Progenitor cell of endocrine pancreas (in vitro differentiated cells): ENCODE measurements at regions not wholly inside any gene's neighbourhood (a gene's known extent, or its start where the extent isn't known, plus 50 kb on each side); places are given as distances from the start of the nearest gene placed in this dataset.

ENCODE experiments used
- DNase-seq: peaks from one replicate; pipeline ENCODE4 v3.0.0; 2021; ENCODE audit warnings: low spot score; ENCODE audit not compliant: unreplicated experiment
- H3K27ac Mint-ChIP-seq: 2 replicates; pipeline ENCODE4 v1.8.0; 2021; ENCODE audit warnings: mild to moderate bottlenecking, moderate library complexity, mixed read lengths
- H3K27me3 Mint-ChIP-seq: 2 replicates; pipeline ENCODE4 v1.8.0; 2021; ENCODE audit warnings: mixed read lengths
- H3K36me3 Mint-ChIP-seq: 2 replicates; pipeline ENCODE4 v1.8.0; 2022; ENCODE audit warnings: mixed read lengths; ENCODE audit not compliant: insufficient read depth
- H3K4me1 Mint-ChIP-seq: 2 replicates; pipeline ENCODE4 v1.8.0; 2021; ENCODE audit warnings: low read depth, mixed read lengths
- H3K4me3 Mint-ChIP-seq: 2 replicates; pipeline ENCODE4 v1.8.0; 2021; ENCODE audit warnings: low read depth, mild to moderate bottlenecking, moderate library complexity, mixed read lengths
- H3K9me3 Mint-ChIP-seq: 2 replicates; pipeline ENCODE4 v1.8.0; 2021; ENCODE audit warnings: low read depth, mixed read lengths
- TF ChIP-seq, protein P1 (sequence below): fragments of 200-600 bp; sonication (generic); IDR thresholded peaks from one replicate; pipeline ENCODE4 v1.5.0; 2021; ENCODE audit warnings: antibody characterized with exemption, mild to moderate bottlenecking; ENCODE audit not compliant: unreplicated experiment

DNA sequence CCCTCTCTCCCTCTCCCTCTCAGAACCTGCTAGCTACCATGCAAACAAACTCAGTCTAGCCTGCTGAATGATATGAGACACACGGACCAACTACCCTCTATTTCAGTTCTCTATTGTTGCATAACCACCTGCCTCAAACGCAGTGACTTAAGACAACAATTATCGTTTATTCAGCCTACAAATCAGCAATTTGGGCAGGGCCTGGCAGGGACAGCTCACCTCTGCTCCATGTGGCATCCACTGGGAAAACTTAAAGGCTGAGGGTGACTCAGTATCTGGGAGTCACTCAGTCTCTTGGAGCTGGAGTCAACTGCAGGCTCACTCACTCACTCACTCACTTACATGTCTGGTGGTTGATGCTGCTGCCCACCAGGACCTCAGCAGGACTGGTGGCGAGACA, 121.3 kb downstream of the SEC16B start:
- H3K4me1 Mint-ChIP-seq = no peaks in the 10 kb centered on the region
- DNase-seq = no peak

DNA sequence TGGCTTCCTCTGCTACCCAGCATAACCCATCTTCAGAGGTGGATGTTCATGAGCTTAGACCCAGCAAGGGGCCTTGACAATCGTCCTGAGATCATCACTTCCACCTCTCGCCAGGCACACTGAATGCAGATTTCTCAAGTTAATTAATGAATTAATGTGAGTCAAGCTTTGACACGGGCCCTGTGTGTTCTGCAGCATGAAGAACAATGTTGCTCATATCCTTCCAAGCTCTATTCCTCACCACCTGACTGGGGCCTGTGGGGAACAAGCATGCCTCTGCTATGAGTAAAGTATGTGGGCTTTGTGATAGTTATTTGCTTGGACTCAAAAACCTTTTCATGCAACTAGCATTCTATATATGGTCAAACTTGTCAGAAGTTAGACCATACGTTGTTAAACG, 122.0 kb downstream of the SEC16B start:
- H3K27ac Mint-ChIP-seq = no peak overlapping the region
- DNase-seq = no peak

More for the DNA sequence above, 121.3 kb downstream of the SEC16B start:
- Mint-ChIP-seq H3K36me3 (no peaks in the 10 kb centered on the region), H3K27ac (no peak overlapping the region), H3K9me3 (no peaks in the 10 kb centered on the region), H3K27me3 (peaks cover 24% of the 10 kb centered on the region), H3K4me3 (no peak overlapping the region)
- TF ChIP-seq, protein P1, sequence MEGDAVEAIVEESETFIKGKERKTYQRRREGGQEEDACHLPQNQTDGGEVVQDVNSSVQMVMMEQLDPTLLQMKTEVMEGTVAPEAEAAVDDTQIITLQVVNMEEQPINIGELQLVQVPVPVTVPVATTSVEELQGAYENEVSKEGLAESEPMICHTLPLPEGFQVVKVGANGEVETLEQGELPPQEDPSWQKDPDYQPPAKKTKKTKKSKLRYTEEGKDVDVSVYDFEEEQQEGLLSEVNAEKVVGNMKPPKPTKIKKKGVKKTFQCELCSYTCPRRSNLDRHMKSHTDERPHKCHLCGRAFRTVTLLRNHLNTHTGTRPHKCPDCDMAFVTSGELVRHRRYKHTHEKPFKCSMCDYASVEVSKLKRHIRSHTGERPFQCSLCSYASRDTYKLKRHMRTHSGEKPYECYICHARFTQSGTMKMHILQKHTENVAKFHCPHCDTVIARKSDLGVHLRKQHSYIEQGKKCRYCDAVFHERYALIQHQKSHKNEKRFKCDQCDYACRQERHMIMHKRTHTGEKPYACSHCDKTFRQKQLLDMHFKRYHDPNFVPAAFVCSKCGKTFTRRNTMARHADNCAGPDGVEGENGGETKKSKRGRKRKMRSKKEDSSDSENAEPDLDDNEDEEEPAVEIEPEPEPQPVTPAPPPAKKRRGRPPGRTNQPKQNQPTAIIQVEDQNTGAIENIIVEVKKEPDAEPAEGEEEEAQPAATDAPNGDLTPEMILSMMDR = no peak

DNA sequence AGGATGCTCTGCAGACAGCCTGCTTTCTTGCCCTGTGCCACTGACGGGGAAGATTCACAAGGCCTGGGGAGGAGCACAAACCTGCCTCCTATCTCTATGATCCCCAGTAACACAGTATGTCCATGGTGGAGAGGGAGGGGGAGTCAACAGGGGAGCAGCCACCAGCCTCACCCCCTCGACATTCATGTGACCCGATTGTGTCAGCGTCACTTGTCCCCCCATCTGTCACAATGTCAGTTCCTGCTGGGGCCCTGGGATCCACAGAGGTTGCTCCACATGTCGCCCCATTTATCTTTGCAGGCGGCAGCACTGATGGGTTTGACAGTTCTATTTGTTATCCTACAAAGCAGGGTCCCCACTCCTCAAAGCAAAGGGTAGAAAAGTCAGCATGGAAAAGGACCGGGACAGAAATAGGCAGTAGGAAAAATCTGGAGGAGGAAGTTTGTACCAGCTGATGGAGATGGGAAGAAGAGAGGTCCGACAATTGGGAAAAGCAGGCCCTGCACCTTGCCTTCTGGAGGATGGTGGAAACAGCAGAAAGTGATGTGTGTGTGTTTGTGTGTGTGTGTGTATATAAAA, 130.9 kb downstream of the SEC16B start:
- no peak for DNase-seq
- TF ChIP-seq, protein P1 = no peak
- peaks cover 6% of the 10 kb centered on the region for H3K9me3 Mint-ChIP-seq
- H3K4me1 Mint-ChIP-seq = peaks cover 2% of the 10 kb centered on the region
- no peak overlapping the region for H3K4me3 Mint-ChIP-seq
- no peaks in the 10 kb centered on the region for H3K36me3 Mint-ChIP-seq
- H3K27ac Mint-ChIP-seq = no peak overlapping the region
- peaks cover 19% of the 10 kb centered on the region for H3K27me3 Mint-ChIP-seq

More for the DNA sequence above, 122.0 kb downstream of the SEC16B start:
- H3K4me1 Mint-ChIP-seq = no peaks in the 10 kb centered on the region
- no peaks in the 10 kb centered on the region for H3K9me3 Mint-ChIP-seq
- H3K27me3 Mint-ChIP-seq = peaks cover 24% of the 10 kb centered on the region
- no peak overlapping the region for H3K4me3 Mint-ChIP-seq
- H3K36me3 Mint-ChIP-seq = no peaks in the 10 kb centered on the region
- TF ChIP-seq, protein P1 = no peak

DNA sequence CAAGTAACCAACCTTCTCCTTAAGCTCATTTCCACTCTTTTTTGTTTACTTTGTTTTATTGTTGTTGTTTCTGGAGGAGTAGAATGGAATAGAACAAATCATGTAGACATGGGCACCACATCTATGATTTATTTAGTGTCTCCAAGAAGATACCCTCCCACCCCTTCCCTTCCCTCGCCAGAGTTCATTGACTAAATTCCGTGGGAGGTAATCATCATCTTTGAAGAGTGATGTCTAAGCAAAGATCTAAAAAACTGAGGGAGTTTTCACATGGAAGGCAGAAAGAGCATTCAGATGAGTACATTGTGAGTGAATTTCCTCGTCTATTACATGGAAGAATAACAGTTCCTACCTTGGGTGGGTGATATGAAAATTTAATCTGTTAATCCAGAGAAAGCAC, 136.2 kb downstream of the SEC16B start:
- TF ChIP-seq, protein P1 = no peak
- H3K9me3 Mint-ChIP-seq = peaks cover 12% of the 10 kb centered on the region
- no peaks in the 10 kb centered on the region for H3K36me3 Mint-ChIP-seq
- DNase-seq = no peak
- no peak overlapping the region for H3K4me3 Mint-ChIP-seq
- H3K4me1 Mint-ChIP-seq = peaks cover 2% of the 10 kb centered on the region
- H3K27me3 Mint-ChIP-seq = peaks cover 20% of the 10 kb centered on the region
- H3K27ac Mint-ChIP-seq = no peak overlapping the region

DNA sequence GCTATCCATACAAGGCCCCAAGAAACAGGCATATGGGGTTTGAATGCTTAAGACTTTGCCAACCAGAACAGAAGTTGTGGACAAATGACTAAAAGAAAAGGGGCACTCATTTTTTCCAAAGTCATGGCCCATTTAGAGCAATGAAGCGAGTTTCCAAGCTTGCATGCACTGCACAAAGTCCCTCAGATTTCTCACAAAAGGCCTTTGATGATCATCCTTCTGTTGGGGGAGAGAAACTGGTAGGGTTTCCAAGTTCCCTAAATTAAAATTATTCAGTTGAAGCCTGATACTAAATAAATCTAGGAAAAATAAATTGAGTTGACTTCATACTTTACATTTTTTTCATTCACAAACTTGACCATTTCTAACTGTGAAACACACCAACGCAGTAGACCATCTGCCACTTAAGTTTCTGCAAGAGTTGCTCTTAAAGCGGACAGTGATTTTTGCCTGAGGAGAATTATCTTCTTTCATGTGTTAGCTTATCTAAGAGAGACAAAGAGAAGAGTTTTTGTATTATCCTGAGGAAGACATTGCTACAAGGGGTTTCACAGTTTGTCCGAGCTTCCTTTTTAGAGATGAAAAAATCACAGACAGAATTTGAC, 139.2 kb downstream of the SEC16B start:
- DNase-seq = no peak
- H3K9me3 Mint-ChIP-seq = peaks cover 12% of the 10 kb centered on the region
- H3K4me1 Mint-ChIP-seq = peaks cover under 1% of the 10 kb centered on the region
- H3K27me3 Mint-ChIP-seq = peaks cover 12% of the 10 kb centered on the region
- no peak overlapping the region for H3K4me3 Mint-ChIP-seq
- H3K27ac Mint-ChIP-seq = no peak overlapping the region
- TF ChIP-seq, protein P1 = no peak
- no peaks in the 10 kb centered on the region for H3K36me3 Mint-ChIP-seq
